Upper lobe of left lung (tissue), 6 donors: ENCODE measurements at regions not wholly inside any gene's neighbourhood (a gene's known extent, or its start where the extent isn't known, plus 50 kb on each side); places are given as distances from the start of the nearest gene placed in this dataset.

Experiments used
- ATAC-seq, 2 donors: fragments of 200-7000 bp; cut with Tn5 transposase; one replicate each; pipeline ENCODE4 v1.9.1; 2022; ENCODE audit warnings: mild to moderate bottlenecking in 2 of 2, moderate library complexity in 2 of 2; ENCODE audit not compliant: low FRiP score in 2 of 2
- DNase-seq, 2 donors: peaks; one replicate each; pipeline ENCODE4 v3.0.0-alpha.2; 2019 to 2020
- H3K27ac ChIP-seq, 4 donors: fragments of 200-600 bp; sonication (generic); one replicate each; pipeline ENCODE4 v1.5.1; 2016 to 2019
- H3K27me3 ChIP-seq, 4 donors: fragments of 200-600 bp; sonication (generic); one replicate each; pipeline ENCODE4 v1.5.1; 2017 to 2019
- H3K36me3 ChIP-seq, 4 donors: fragments of 200-600 bp; sonication (generic); one replicate each; pipeline ENCODE4 v1.5.1; 2016 to 2019
- H3K4me1 ChIP-seq, 4 donors: fragments of 200-600 bp; sonication (generic); one replicate each; pipeline ENCODE4 v1.5.1; 2018 to 2019
- H3K4me3 ChIP-seq, 4 donors: fragments of 200-600 bp; sonication (generic); one replicate each; pipeline ENCODE4 v1.5.1; 2017 to 2019; ENCODE audit warnings: mild to moderate bottlenecking in 2 of 4, moderate library complexity in 1 of 4
- H3K9me3 ChIP-seq, 4 donors: fragments of 200-600 bp; sonication (generic); one replicate each; pipeline ENCODE4 v1.5.1; 2018 to 2019
- EP300 ChIP-seq, 4 donors: sonication (generic); formaldehyde crosslinking; IDR thresholded peaks; one replicate each; pipeline ENCODE4 v1.5.1; 2017; ENCODE audit warnings: antibody characterized with exemption in 4 of 4, control low read depth in 2 of 4
- POLR2A ChIP-seq, 4 donors: fragments of 450-650 bp; IDR thresholded peaks; one replicate each; pipeline ENCODE4 v1.5.1; 2016 to 2017; ENCODE audit warnings: antibody characterized with exemption in 4 of 4, mild to moderate bottlenecking in 2 of 4
- POLR2AphosphoS5 ChIP-seq, 2 donors: sonication (generic); formaldehyde crosslinking; IDR thresholded peaks; one replicate each; pipeline ENCODE4 v1.5.1; 2017; ENCODE audit warnings: antibody characterized with exemption in 2 of 2
- WGBS, 2 donors: methylation state at CpG; one replicate each; pipeline ENCODE4 v1.1.5; 2017 to 2018; 5-methylcytosine and 5-hydroxymethylcytosine counted together
- TF ChIP-seq, protein P1 (sequence below), 6 experiments: fragments of 450-650 bp in 4 of 6; fragments of 200-600 bp in 2 of 6; sonication (generic) in 2 of 6; IDR thresholded peaks; one replicate each; pipeline ENCODE4 v1.5.1; 2016 to 2019; ENCODE audit warnings: antibody characterized with exemption in 6 of 6
- donor health status: DM: no; HTN: no; CAD: no; lungs with moderate emphysema.
- donor health status: DM: no; HTN: yes; CAD: no; lungs with severe emphysema.

- no peak overlapping the region for H3K4me3 ChIP-seq
- DNase-seq: no peak
- no peak for ATAC-seq
Measured at GRCh38 chr6:9566096-9566495, 848.8 kb downstream of the TFAP2A start.

GRCh38 chr6:9564021-9564420 lies 850.9 kb downstream of the TFAP2A start:
- no peak for TF ChIP-seq POLR2A (IDR thresholded peaks at IDR 0.05)
- TF ChIP-seq, protein P1, sequence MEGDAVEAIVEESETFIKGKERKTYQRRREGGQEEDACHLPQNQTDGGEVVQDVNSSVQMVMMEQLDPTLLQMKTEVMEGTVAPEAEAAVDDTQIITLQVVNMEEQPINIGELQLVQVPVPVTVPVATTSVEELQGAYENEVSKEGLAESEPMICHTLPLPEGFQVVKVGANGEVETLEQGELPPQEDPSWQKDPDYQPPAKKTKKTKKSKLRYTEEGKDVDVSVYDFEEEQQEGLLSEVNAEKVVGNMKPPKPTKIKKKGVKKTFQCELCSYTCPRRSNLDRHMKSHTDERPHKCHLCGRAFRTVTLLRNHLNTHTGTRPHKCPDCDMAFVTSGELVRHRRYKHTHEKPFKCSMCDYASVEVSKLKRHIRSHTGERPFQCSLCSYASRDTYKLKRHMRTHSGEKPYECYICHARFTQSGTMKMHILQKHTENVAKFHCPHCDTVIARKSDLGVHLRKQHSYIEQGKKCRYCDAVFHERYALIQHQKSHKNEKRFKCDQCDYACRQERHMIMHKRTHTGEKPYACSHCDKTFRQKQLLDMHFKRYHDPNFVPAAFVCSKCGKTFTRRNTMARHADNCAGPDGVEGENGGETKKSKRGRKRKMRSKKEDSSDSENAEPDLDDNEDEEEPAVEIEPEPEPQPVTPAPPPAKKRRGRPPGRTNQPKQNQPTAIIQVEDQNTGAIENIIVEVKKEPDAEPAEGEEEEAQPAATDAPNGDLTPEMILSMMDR (IDR thresholded peaks at IDR 0.05): no peak
- no peak for TF ChIP-seq EP300 (IDR thresholded peaks at IDR 0.05)
- TF ChIP-seq POLR2AphosphoS5 (IDR thresholded peaks at IDR 0.05): no peak
- DNase-seq: no peak
- H3K36me3 ChIP-seq: no peaks in the 10 kb centered on the region
- WGBS, 2 donors: 45 to 77% methylated on average over 3 of the region's 3 CpGs
- no peak for ATAC-seq
- H3K9me3 ChIP-seq: no peaks in the 10 kb centered on the region
- no peaks in the 10 kb centered on the region for H3K4me1 ChIP-seq
- H3K27me3 ChIP-seq: no peaks in the 10 kb centered on the region
- no peak overlapping the region for H3K4me3 ChIP-seq
- H3K27ac ChIP-seq: no peak overlapping the region

More at GRCh38 chr6:9566096-9566495, 848.8 kb downstream of the TFAP2A start:
- no peak for TF ChIP-seq POLR2A (IDR thresholded peaks at IDR 0.05)
- TF ChIP-seq EP300 (IDR thresholded peaks at IDR 0.05): no peak
- TF ChIP-seq POLR2AphosphoS5 (IDR thresholded peaks at IDR 0.05): no peak
- TF ChIP-seq, protein P1 (IDR thresholded peaks at IDR 0.05): no peak
- no peak overlapping the region for H3K27ac ChIP-seq
- H3K27me3 ChIP-seq: no peaks in the 10 kb centered on the region
- no peaks in the 10 kb centered on the region for H3K9me3 ChIP-seq
- no peaks in the 10 kb centered on the region for H3K36me3 ChIP-seq
- no peaks in the 10 kb centered on the region for H3K4me1 ChIP-seq

GRCh38 chr6:9563568-9563967 lies 851.3 kb downstream of the TFAP2A start:
- Histone ChIP-seq H3K27me3 (no peaks in the 10 kb centered on the region), H3K4me1 (no peaks in the 10 kb centered on the region), H3K9me3 (no peaks in the 10 kb centered on the region), H3K4me3 (no peak overlapping the region), H3K36me3 (no peaks in the 10 kb centered on the region), H3K27ac (no peak overlapping the region)
- ATAC-seq (no peak), DNase-seq (no peak)
- WGBS, 2 donors: 90 to 96% methylated on average over 1 of the region's 1 CpG
- TF ChIP-seq EP300 (IDR thresholded peaks at IDR 0.05) (no peak), POLR2A (IDR thresholded peaks at IDR 0.05) (no peak), POLR2AphosphoS5 (IDR thresholded peaks at IDR 0.05) (no peak)
- TF ChIP-seq, protein P1 (IDR thresholded peaks at IDR 0.05): no peak

DNA sequence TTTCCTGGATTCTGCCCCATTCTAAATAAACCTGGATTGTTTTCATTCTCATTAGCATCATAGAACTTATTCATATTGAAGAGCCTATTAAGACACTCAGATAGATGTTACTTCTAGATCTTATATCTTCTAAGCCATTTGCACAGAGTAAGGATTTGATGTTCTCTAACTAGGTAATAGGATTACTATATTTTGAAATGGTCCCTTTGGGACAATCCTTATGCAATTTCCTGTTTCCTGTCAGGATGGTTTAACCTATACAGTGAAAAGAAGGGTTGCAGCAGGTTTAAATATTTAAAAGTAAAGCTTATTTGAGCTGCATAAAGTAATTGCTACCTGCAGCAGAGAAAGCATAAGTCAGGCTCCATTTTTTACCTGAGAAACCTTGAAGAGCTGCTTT lies 860.1 kb downstream of the TFAP2A start:
- TF ChIP-seq POLR2AphosphoS5 (IDR thresholded peaks at IDR 0.05) (no peak), EP300 (IDR thresholded peaks at IDR 0.05) (no peak), POLR2A (IDR thresholded peaks at IDR 0.05) (no peak)
- TF ChIP-seq, protein P1 (IDR thresholded peaks at IDR 0.05): no peak

DNA sequence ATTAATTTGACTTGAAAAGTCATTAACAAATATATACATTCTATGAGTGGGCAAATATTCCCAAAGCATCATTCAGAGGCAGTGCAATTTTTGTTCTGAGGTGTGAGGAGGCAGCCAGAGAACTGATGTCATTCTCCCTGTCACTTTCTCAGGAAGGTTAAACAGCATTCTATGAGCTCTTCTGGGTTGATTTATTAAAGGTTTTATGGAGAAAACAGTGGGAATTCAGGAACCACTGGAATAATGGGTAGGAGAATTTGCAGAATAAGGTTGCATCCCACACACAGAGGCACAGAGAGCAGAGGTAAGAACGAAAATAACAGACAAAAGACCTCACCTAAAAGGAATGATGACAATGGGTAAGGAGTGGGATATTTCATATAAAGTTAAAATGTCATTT lies 860.6 kb downstream of the TFAP2A start:
- Histone ChIP-seq H3K27me3 (no peaks in the 10 kb centered on the region), H3K36me3 (no peaks in the 10 kb centered on the region), H3K27ac (no peak overlapping the region), H3K4me3 (no peak overlapping the region), H3K9me3 (peaks cover 0 to 20% (median 4%) of the 10 kb centered on the region in 4 donors), H3K4me1 (no peaks in the 10 kb centered on the region)
- DNase-seq (no peak), ATAC-seq (no peak)
- 56 to 83% methylated on average over 1 of the region's 1 CpG for WGBS, 2 donors
- TF ChIP-seq POLR2AphosphoS5 (IDR thresholded peaks at IDR 0.05) (no peak), EP300 (IDR thresholded peaks at IDR 0.05) (no peak), POLR2A (IDR thresholded peaks at IDR 0.05) (no peak)
- TF ChIP-seq, protein P1 (IDR thresholded peaks at IDR 0.05): no peak

More for the DNA sequence above, 860.1 kb downstream of the TFAP2A start:
- Histone ChIP-seq H3K9me3 (peaks cover 0 to 20% (median 4%) of the 10 kb centered on the region in 4 donors), H3K36me3 (no peaks in the 10 kb centered on the region), H3K27me3 (no peaks in the 10 kb centered on the region), H3K4me3 (no peak overlapping the region), H3K27ac (no peak overlapping the region), H3K4me1 (no peaks in the 10 kb centered on the region)
- ATAC-seq (no peak), DNase-seq (no peak)
